A549 (cell line): ENCODE measurements at regions not wholly inside any gene's neighbourhood (a gene's known extent, or its start where the extent isn't known, plus 50 kb on each side); places are given as distances from the start of the nearest gene placed in this dataset.

Experiments used
- ATAC-seq, 2 experiments: fragments of 200-7000 bp in 1 of 2; fragments of >200 bp in 1 of 2; cut with Nextera tagmentation in 1 of 2; cut with Tn5 transposase in 1 of 2; 3 replicates each; pipeline versions ENCODE4 v1.8.0 to v1.9.1; 2018 to 2020; ENCODE audit warnings: mild to moderate bottlenecking in 1 of 2, moderate library complexity in 1 of 2
- CTCF ChIA-PET: fragments of 300-600 bp; sonication (Branson Sonifier 250); formaldehyde crosslinking; extraction: SDS; loops from one replicate; lab custom pipeline; 2021; ENCODE audit warnings: antibody characterized with exemption, inconsistent platforms; lab: Yijun Ruan, JAX
- POLR2A ChIA-PET: fragments of 350-600 bp; formaldehyde crosslinking; extraction: SDS; loops from one replicate; lab custom pipeline; 2021; ENCODE audit warnings: antibody characterized with exemption, inconsistent platforms; lab: Yijun Ruan, JAX
- DNase-seq, 2 experiments: peaks; one replicate each; pipeline versions ENCODE4 v3.0.0 to v3.0.0-alpha.2; 2011 to 2016; ENCODE audit warnings: low read depth in 1 of 2, low spot score in 1 of 2
- FAIRE-seq: peaks from 2 replicates; lab custom pipeline; 2011; peaks lifted over from hg19 to GRCh38; lab: Jason Lieb, UNC
- H3K27ac ChIP-seq, 2 experiments: fragments of >200 bp; sonication (Bioruptor Twin); formaldehyde crosslinking; 3 replicates each; pipeline ENCODE4 v1.5.1; 2016 to 2017
- H3K4me1 ChIP-seq: fragments of >200 bp; sonication (Bioruptor Twin); formaldehyde crosslinking; 3 replicates; pipeline ENCODE4 v1.6.1; 2016
- H3K4me2 ChIP-seq: fragments of >200 bp; sonication (Bioruptor Twin); formaldehyde crosslinking; 3 replicates; pipeline ENCODE4 v1.6.1; 2016
- H3K4me3 ChIP-seq: fragments of >200 bp; sonication (Bioruptor Twin); formaldehyde crosslinking; 3 replicates; pipeline ENCODE4 v1.5.1; 2016
- H3K9me3 ChIP-seq: fragments of >200 bp; sonication (Bioruptor Twin); formaldehyde crosslinking; 3 replicates; pipeline ENCODE4 v1.6.1; 2016
- BCL3 ChIP-seq: fragments of >200 bp; sonication (Bioruptor Twin); formaldehyde crosslinking; IDR thresholded peaks from 3 replicates; pipeline ENCODE4 v1.6.1; 2016
- CBX8 ChIP-seq: fragments of 200-600 bp; sonication (generic); IDR thresholded peaks from 2 replicates; pipeline ENCODE4 v1.6.1; 2016
- CEBPB ChIP-seq, 2 experiments: fragments of >200 bp in 1 of 2; sonication (Bioruptor Twin) in 1 of 2; formaldehyde crosslinking in 1 of 2; IDR thresholded peaks; 2 replicates each; pipeline ENCODE4 v1.6.1; 2012 to 2016
- HDAC2 ChIP-seq: fragments of 200-600 bp; sonication (generic); IDR thresholded peaks from 2 replicates; pipeline ENCODE4 v1.6.1; 2016
- HMGXB4 ChIP-seq: fragments of 250-450 bp; sonication (Bioruptor Pico); IDR thresholded peaks from 2 replicates; pipeline ENCODE4 v1.5.0; 2021; ENCODE audit warnings: mild to moderate bottlenecking, moderate library complexity, borderline replicate concordance
- HOXB13 ChIP-seq: fragments of 250-450 bp; sonication (Bioruptor Pico); IDR thresholded peaks from 2 replicates; pipeline ENCODE4 v1.5.0; 2020; ENCODE audit warnings: low read depth, mild to moderate bottlenecking, moderate library complexity
- KDM1A ChIP-seq: fragments of 200-600 bp; sonication (generic); IDR thresholded peaks from 2 replicates; pipeline ENCODE4 v1.6.1; 2016; ENCODE audit warnings: low read depth, mild to moderate bottlenecking
- NR3C1 ChIP-seq: fragments of >200 bp; sonication (Bioruptor Twin); formaldehyde crosslinking; IDR thresholded peaks from 3 replicates; pipeline ENCODE4 v1.6.1; 2017
- POLR2A ChIP-seq: IDR thresholded peaks from 2 replicates; pipeline ENCODE4 v1.6.1; 2012; ENCODE audit warnings: mild to moderate bottlenecking, low read length
- RAD21 ChIP-seq, 2 experiments: fragments of >200 bp in 1 of 2; sonication (Bioruptor Twin) in 1 of 2; formaldehyde crosslinking in 1 of 2; IDR thresholded peaks in 1 of 2; conservative IDR thresholded peaks in 1 of 2; 2 replicates in 1 of 2; 3 replicates in 1 of 2; pipeline ENCODE4 v1.6.1; 2012 to 2018; ENCODE audit warnings: inconsistent platforms in 1 of 2
- RARB ChIP-seq: fragments of 250-450 bp; sonication (Bioruptor Pico); IDR thresholded peaks from 2 replicates; pipeline ENCODE4 v1.8.0; 2021; ENCODE audit warnings: mild to moderate bottlenecking, moderate library complexity
- RCOR1 ChIP-seq: fragments of 150-350 bp; IDR thresholded peaks from 2 replicates; pipeline ENCODE4 v1.6.1; 2014; ENCODE audit warnings: antibody characterized with exemption, low read length, low read depth
- SMC3 ChIP-seq: fragments of >200 bp; sonication (Bioruptor Twin); formaldehyde crosslinking; IDR thresholded peaks from 3 replicates; pipeline ENCODE4 v1.6.1; 2018; ENCODE audit warnings: inconsistent platforms
- WGBS: methylation state at CpG from one replicate; pipeline ENCODE4 v1.1.6; 2017; ENCODE audit errors: missing lambda C conversion rate; 5-methylcytosine and 5-hydroxymethylcytosine counted together
- TF ChIP-seq, protein P1 (sequence below): fragments of 200-600 bp; sonication (generic); IDR thresholded peaks from 2 replicates; pipeline ENCODE4 v1.6.1; 2016; ENCODE audit warnings: antibody characterized with exemption, mild to moderate bottlenecking, moderate library complexity
- TF ChIP-seq, protein P2 (sequence below): fragments of >200 bp; sonication (Bioruptor Twin); formaldehyde crosslinking; IDR thresholded peaks from 2 replicates; pipeline ENCODE4 v1.6.1; 2016

GRCh38 chr18:39371996-39372395, 1806.4 kb upstream of the CELF4 start (continued):
- TF ChIP-seq, protein P1, sequence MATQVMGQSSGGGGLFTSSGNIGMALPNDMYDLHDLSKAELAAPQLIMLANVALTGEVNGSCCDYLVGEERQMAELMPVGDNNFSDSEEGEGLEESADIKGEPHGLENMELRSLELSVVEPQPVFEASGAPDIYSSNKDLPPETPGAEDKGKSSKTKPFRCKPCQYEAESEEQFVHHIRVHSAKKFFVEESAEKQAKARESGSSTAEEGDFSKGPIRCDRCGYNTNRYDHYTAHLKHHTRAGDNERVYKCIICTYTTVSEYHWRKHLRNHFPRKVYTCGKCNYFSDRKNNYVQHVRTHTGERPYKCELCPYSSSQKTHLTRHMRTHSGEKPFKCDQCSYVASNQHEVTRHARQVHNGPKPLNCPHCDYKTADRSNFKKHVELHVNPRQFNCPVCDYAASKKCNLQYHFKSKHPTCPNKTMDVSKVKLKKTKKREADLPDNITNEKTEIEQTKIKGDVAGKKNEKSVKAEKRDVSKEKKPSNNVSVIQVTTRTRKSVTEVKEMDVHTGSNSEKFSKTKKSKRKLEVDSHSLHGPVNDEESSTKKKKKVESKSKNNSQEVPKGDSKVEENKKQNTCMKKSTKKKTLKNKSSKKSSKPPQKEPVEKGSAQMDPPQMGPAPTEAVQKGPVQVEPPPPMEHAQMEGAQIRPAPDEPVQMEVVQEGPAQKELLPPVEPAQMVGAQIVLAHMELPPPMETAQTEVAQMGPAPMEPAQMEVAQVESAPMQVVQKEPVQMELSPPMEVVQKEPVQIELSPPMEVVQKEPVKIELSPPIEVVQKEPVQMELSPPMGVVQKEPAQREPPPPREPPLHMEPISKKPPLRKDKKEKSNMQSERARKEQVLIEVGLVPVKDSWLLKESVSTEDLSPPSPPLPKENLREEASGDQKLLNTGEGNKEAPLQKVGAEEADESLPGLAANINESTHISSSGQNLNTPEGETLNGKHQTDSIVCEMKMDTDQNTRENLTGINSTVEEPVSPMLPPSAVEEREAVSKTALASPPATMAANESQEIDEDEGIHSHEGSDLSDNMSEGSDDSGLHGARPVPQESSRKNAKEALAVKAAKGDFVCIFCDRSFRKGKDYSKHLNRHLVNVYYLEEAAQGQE = no peak
- TF ChIP-seq RARB (CRISPR knock-in tag) = no peak
- TF ChIP-seq SMC3 = no peak
- TF ChIP-seq KDM1A = no peak
- no peak for TF ChIP-seq CBX8
- TF ChIP-seq HOXB13 (CRISPR knock-in tag) = no peak
- TF ChIP-seq, protein P2, sequence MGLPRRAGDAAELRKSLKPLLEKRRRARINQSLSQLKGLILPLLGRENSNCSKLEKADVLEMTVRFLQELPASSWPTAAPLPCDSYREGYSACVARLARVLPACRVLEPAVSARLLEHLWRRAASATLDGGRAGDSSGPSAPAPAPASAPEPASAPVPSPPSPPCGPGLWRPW = no peak

DNA sequence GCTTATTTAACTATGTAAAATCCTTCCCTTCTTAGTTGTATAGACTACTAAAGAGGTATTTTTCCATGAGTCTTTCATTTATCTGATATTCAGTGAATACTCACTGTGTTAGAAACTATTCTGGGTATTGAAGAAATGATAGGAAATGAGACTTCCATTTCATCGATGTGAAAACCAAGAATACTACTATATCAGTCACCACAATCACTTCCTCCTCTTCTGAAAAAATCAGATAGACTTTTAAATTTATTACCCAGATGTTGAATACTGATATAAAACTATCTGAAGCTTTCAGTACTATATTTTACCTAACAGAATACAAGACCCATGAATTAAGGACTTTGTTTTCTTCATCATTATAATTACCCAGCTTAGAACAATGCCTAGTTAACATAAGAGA, 1801.1 kb upstream of the CELF4 start:
- DNase-seq = no peak
- FAIRE-seq = no peak
- TF ChIP-seq CBX8 = no peak
- Histone ChIP-seq H3K4me3 (no peak overlapping the region), H3K4me2 (no peak overlapping the region), H3K4me1 (no peaks in the 10 kb centered on the region), H3K9me3 (no peaks in the 10 kb centered on the region), H3K27ac (no peak overlapping the region)
- 84% methylated on average over 1 of the region's 1 CpG for WGBS
- POLR2A ChIA-PET = interaction anchor here (0.6 kb wide), 1 partner anchor 382 kb away, joined by 3 read pairs; no protein-coding TSS in a partner anchor
- CTCF ChIA-PET = no interaction called here
- no peak for ATAC-seq

DNA sequence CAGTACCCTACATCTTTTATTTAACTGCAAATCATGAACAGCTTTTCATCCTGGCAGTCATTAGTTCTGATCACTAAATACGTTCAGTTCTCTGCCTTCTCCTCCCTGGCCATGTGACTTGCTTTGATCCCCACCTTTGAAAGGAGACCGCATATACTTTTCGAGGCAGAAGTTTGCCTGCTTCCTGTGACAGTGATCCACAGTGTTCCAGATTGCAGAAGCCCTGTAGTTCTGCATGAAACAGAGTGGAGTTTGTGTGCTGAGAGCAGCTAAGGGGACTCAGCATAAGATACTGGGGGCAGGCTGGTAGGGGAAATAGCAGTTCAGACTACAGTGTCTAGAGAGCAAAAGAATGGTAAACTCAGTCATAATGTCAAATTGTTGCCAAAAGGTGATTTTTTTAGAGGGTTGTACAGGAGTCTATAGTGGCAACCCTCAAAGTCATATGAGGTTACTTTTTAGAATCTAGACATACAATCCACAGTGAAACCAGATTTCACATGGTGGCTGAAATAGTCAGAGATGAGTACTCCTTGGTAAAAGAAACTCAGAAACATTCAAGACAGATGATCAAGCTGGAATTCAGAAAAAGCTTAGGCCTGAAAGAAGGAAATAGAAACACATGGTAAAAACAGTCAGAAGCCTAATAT, 1800.4 kb upstream of the CELF4 start:
- no peaks in the 10 kb centered on the region for H3K4me1 ChIP-seq
- FAIRE-seq (no peak), ATAC-seq (no peak), DNase-seq (no peak)
- no peak overlapping the region for H3K27ac ChIP-seq
- no peak overlapping the region for H3K4me2 ChIP-seq
- no peaks in the 10 kb centered on the region for H3K9me3 ChIP-seq
- ChIA-PET POLR2A (no interaction called here), CTCF (no interaction called here)
- TF ChIP-seq HDAC2 (no peak), BCL3 (no peak)
- WGBS = 80% methylated on average over 3 of the region's 3 CpGs
- no peak overlapping the region for H3K4me3 ChIP-seq

- CTCF ChIA-PET = no interaction called here
- 49% methylated on average over 2 of the region's 2 CpGs for WGBS
- no peak for FAIRE-seq
These were observed 1794.5 kb upstream of the CELF4 start for GRCh38 chr18:39360072-39360471.

More at GRCh38 chr18:39360072-39360471, 1794.5 kb upstream of the CELF4 start:
- DNase-seq = no peak
- H3K4me2 ChIP-seq = no peak overlapping the region
- TF ChIP-seq HMGXB4 (CRISPR knock-in tag) = no peak
- TF ChIP-seq RAD21 (conservative IDR thresholded peaks at IDR 0.05 in 1 of 2, IDR thresholded peaks at IDR 0.05 in 1 of 2) = no peak
- no peak for TF ChIP-seq RCOR1
- TF ChIP-seq CEBPB (IDR thresholded peaks at IDR 0.05) = no peak
- TF ChIP-seq POLR2A = no peak
- TF ChIP-seq NR3C1 = no peak
- TF ChIP-seq, all 56 proteins: peak for 0
- Histone ChIP-seq H3K27ac (no peak overlapping the region), H3K9me3 (no peaks in the 10 kb centered on the region), H3K4me1 (no peaks in the 10 kb centered on the region), H3K4me3 (no peak overlapping the region)
- POLR2A ChIA-PET = no interaction called here
- no peak for ATAC-seq
